ENCODE measurements at regions not wholly inside any gene's neighbourhood (a gene's known extent, or its start where the extent isn't known, plus 50 kb on each side); places are given as distances from the start of the nearest gene placed in this dataset.
"Not testable (repeated sequence)": the region's sequence is repeated elsewhere in the genome, so short reads cannot be mapped to it uniquely, and the experiment has no call there.

GRCh38 chr10:121365566-121365965 lies 232.7 kb downstream of the FGFR2 start:
- no peak for DNase-seq

GRCh38 chr10:121368347-121369025 lies 229.8 kb downstream of the FGFR2 start:
- DNase-seq, result peak in 17 of 58 donors; percentile 1 to 27 (median 9)

- no peak for DNase-seq
These were observed 228.6 kb downstream of the FGFR2 start for GRCh38 chr10:121369616-121370015.

GRCh38 chr10:121371836-121372235 lies 226.4 kb downstream of the FGFR2 start:
- DNase-seq, result no peak

GRCh38 chr10:121373411-121373810 lies 224.8 kb downstream of the FGFR2 start:
- DNase-seq, result no peak

GRCh38 chr10:121374121-121374520 lies 224.1 kb downstream of the FGFR2 start:
- DNase-seq, result no peak

GRCh38 chr10:121375172-121375571 lies 223.1 kb downstream of the FGFR2 start:
- DNase-seq, result no peak

- DNase-seq, result no peak
These were observed 219.9 kb downstream of the FGFR2 start for GRCh38 chr10:121378251-121378801.

- no peak for DNase-seq
These were observed 219.2 kb downstream of the FGFR2 start for GRCh38 chr10:121379013-121379412.

- DNase-seq, result no peak
These were observed 218.0 kb downstream of the FGFR2 start for GRCh38 chr10:121380211-121380610.

GRCh38 chr10:121382029-121382520 lies 216.2 kb downstream of the FGFR2 start:
- not testable (repeated sequence) for DNase-seq

GRCh38 chr10:121385136-121385535 lies 213.1 kb downstream of the FGFR2 start:
- DNase-seq, result no peak

- no peak for DNase-seq
These were observed 205.6 kb downstream of the FGFR2 start for GRCh38 chr10:121392657-121393056.

- no peak for DNase-seq
These were observed 204.7 kb downstream of the FGFR2 start for GRCh38 chr10:121393522-121393921.

GRCh38 chr10:121400507-121400906 lies 197.7 kb downstream of the FGFR2 start:
- DNase-seq, result not testable (repeated sequence)

GRCh38 chr10:121403527-121403926 lies 194.7 kb downstream of the FGFR2 start:
- no peak for DNase-seq

GRCh38 chr10:121404611-121405010 lies 193.6 kb downstream of the FGFR2 start:
- DNase-seq, result no peak

- peak in 2 of 58 donors; percentile 4 to 13 for DNase-seq
These were observed 193.1 kb downstream of the FGFR2 start for GRCh38 chr10:121405096-121405495.

GRCh38 chr10:121405549-121405948 lies 192.7 kb downstream of the FGFR2 start:
- DNase-seq, result peak in 1 of 58 donors; percentile 3

- DNase-seq, result no peak
These were observed 192.3 kb downstream of the FGFR2 start for GRCh38 chr10:121405953-121406352.

GRCh38 chr10:121406823-121407545 lies 191.3 kb downstream of the FGFR2 start:
- DNase-seq, result peak in 40 of 58 donors; percentile 3 to 77 (median 36)

GRCh38 chr10:121409466-121410104 lies 188.7 kb downstream of the FGFR2 start:
- no peak for DNase-seq
